Central memory CD4-positive, alpha-beta T cell (primary cell): ENCODE measurements at regions not wholly inside any gene's neighbourhood (a gene's known extent, or its start where the extent isn't known, plus 50 kb on each side); places are given as distances from the start of the nearest gene placed in this dataset.

Source experiments
- DNase-seq: peaks from one replicate; pipeline ENCODE4 v3.0.0; 2022

GRCh38 chr17:77720946-77721845, 237.3 kb upstream of the TNRC6C start:
- DNase-seq: no peak

- no peak for DNase-seq
Observed at GRCh38 chr17:77721846-77722160, 236.7 kb upstream of the TNRC6C start.

- DNase-seq: no peak
Observed at GRCh38 chr17:77722366-77722765, 236.1 kb upstream of the TNRC6C start.

GRCh38 chr17:77723071-77723908, 235.2 kb upstream of the TNRC6C start:
- DNase-seq: no peak

GRCh38 chr17:77723909-77724875, 234.3 kb upstream of the TNRC6C start:
- DNase-seq: no peak

GRCh38 chr17:77724876-77725615, 233.5 kb upstream of the TNRC6C start:
- no peak for DNase-seq

GRCh38 chr17:77725846-77726245, 232.7 kb upstream of the TNRC6C start:
- DNase-seq: no peak

- no peak for DNase-seq
Observed at GRCh38 chr17:77726549-77727006, 231.9 kb upstream of the TNRC6C start.

- DNase-seq: no peak
Observed at GRCh38 chr17:77727037-77727615, 231.4 kb upstream of the TNRC6C start.

- no peak for DNase-seq
Observed at GRCh38 chr17:77728474-77728795, 230.1 kb upstream of the TNRC6C start.

GRCh38 chr17:77728871-77729270, 229.6 kb upstream of the TNRC6C start:
- DNase-seq: no peak

GRCh38 chr17:77729587-77729986, 228.9 kb upstream of the TNRC6C start:
- no peak for DNase-seq

GRCh38 chr17:77730376-77730775, 228.1 kb upstream of the TNRC6C start:
- DNase-seq: no peak

GRCh38 chr17:77733576-77734296, 224.8 kb upstream of the TNRC6C start:
- no peak for DNase-seq

- no peak for DNase-seq
Observed at GRCh38 chr17:77734371-77735080, 224.0 kb upstream of the TNRC6C start.

- no peak for DNase-seq
Observed at GRCh38 chr17:77735081-77735565, 223.4 kb upstream of the TNRC6C start.

- no peak for DNase-seq
Observed at GRCh38 chr17:77735566-77736198, 222.8 kb upstream of the TNRC6C start.

GRCh38 chr17:77736199-77736585, 222.3 kb upstream of the TNRC6C start:
- no peak for DNase-seq

- no peak for DNase-seq
Observed at GRCh38 chr17:77736721-77737120, 221.8 kb upstream of the TNRC6C start.
